Activated CD4-positive, alpha-beta T cell treated with anti-CD3 and anti-CD28 coated beads, Interleukin-2, Interleukin-6, amounts not matched to agents 100 ng/mL and 50 ng/mL, durations not matched to agents 16 hours and 8 hours (primary cell): ENCODE measurements at regions not wholly inside any gene's neighbourhood (a gene's known extent, or its start where the extent isn't known, plus 50 kb on each side); places are given as distances from the start of the nearest gene placed in this dataset.

ENCODE experiments used
- DNase-seq: peaks from one replicate; pipeline ENCODE4 v3.0.0-alpha.2; 2020

DNA sequence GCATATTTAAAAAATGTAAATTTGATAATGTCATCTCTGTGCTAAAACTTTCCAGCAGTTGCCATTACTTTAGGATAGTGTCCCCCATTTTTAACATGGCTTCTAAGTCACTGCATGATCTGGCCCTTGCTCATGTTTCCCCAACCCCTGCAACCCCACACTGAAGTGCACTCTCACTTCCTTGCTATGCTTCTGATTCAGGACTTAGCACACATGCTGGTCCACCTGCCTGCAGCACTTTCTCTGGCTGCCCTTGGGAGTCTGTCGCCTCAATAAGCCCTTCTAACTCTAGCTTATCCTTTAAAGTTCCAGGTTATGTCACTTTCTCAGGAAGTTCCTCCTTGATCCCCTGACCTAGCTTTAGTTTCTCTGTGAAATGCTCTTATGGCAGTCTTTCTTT lies 241.0 kb downstream of the POSTN start:
- no peak for DNase-seq

DNA sequence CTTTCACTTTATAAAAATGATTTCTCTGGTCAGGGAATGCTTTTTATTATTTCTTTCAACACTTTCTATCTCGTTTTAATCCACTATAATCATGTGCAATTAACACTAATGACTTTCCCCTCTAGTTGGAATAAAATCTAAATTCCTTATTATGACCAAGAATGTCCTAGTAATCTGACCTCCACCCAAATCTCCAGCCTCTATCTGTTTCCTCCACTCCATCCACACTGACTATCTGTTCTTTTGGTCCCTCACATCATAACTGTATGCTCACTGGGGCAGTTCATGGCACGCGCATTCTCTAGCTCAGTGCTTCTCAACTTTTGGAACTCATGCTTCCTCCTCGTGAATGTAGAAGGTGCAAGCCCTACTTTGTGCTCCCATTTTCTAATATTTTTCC lies 244.7 kb downstream of the POSTN start:
- no peak for DNase-seq

DNA sequence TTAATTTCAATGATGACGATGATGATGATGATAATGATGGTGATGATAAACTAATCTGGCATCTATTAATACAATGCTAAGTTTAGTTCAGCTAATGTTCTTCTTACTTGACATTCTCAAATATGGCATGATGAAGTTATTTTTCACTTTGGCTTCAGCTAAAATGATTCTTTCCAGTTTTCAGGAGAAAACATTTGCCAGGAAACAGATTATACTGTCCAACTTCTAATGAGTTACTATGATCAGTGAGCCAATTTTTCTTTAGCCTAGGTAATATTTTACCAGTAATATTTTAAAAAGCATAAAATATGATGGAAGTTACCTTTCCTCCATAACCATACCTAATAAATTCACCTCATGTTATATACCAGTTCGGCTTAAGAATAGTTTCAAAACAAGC lies 245.7 kb upstream of the CSNK1A1L start:
- DNase-seq = no peak

DNA sequence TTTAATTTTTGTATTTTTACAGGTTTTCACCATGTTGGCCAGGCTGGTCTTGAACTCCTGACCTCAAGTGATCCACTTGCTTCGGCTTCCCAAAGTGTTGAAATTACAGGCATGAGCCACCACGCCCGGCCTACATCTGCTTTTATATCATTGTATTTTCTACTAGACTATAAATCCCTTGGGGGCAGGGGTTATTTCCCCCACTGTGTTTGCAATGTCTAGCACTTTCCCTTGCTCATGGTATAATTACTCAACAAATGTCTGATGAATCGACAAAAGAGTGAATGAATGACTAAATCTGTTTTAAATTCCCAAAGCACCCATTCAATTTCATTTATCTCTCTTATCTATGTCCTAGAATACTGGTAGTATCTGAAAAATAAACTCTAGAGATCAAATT lies 244.5 kb upstream of the CSNK1A1L start:
- DNase-seq = no peak

DNA sequence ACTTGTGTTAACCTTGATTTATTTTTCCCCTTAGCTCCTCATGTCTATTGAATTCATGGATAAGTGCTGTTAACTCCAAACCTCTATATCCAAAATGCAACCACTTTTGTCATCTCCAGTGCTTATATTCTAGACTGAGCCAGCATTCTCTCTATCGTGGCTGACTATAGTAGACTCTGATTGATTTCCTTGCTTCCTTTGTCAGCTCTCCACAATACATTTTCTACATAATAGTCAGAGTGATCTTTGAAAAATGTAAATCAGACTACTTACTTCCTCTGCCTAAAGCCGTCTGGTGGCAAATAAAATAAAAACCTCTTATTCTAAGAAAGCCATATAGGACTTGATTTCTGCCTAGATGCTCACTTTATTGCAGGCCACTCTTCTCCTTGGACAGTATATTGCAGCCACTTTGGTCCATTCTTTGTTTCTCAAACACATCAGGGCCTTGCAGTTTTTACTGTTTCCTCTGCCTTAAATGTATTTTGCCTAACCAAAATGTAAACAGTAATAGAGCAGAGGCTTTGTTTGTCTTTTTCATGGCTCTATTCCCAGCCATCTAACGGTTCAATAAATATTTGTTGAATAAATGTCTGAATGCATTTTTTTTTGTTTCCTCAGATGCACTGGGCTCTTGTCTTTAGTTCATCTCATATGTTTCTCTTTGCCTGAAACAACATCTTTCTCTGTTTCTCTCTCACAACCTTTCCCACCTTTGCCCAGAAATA lies 243.6 kb upstream of the CSNK1A1L start:
- no peak for DNase-seq

DNA sequence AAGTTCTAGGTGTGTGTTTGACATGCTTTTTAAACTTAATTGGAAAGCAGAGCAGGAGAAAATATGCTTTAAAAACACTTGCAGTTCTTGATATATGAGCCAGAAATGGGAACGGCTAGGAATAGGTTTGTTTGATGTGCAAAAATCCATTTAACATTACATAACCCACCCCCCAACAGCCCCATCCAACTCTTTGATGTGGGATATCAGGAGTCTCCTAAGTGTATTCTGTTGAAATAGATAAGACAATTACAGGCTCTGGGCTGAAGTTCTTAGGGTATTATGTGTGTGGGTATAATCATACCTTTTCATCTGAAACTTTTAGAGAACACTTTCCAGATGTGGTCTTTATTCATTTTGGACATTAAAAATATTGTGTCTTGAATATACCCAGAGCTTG lies 240.4 kb upstream of the CSNK1A1L start:
- no peak for DNase-seq

DNA sequence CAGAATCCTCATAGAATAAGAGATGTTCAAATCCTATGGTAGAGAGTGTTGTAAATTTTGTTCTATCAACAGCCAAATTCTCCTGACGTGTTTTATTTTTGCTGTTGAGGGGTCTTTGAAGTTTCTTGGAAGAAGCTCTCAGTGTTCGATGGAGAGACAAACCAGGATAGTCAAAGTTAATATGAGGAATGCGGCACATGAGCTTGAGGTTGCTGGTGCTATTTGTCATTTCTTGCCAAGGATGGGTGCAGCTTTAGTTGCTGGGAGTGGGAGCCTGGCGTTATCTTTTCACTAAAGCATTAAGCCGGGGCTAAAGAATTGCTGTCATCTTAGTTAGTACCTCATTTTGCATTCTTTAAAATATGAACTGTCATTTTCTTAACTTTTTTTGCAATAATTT lies 239.9 kb upstream of the CSNK1A1L start:
- DNase-seq = no peak

DNA sequence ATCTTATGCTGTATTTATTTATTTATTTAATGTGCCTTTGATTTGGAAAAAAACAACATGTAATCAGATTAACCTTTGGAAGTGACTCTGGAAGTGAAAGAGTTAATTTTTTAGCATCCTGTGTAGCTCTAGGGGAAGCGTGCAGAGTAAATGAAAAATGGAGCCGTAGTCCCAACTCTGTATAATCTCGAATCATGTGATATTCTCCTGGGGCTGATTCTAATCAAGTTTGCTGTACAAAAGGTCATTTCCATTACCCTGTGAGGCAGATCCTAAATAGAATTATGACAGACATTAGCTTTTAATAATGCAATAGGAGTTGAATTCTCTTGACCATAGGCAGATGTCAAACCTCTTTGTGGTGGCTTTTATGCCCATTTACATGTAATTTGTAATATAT lies 238.6 kb upstream of the CSNK1A1L start:
- no peak for DNase-seq

DNA sequence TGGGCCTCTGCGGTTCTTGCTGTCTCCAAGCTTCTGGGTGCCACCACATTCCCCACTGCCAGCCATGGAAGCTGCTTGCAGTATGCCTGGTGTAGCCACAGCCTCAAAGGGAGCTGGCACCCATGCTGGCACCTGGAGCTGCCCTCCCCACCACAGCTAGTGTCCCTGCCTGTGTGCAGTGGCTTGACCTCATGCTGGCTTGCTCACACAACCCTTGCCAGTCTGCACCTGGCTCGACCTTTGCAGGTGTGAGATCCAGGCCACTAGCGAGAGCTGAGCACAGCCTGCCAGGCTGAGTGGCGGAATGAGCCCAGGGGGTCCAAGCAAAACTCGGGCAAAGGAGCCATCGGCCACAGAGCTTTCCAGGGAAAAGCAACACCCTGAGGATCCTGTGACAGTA lies 236.7 kb upstream of the CSNK1A1L start:
- DNase-seq = no peak

DNA sequence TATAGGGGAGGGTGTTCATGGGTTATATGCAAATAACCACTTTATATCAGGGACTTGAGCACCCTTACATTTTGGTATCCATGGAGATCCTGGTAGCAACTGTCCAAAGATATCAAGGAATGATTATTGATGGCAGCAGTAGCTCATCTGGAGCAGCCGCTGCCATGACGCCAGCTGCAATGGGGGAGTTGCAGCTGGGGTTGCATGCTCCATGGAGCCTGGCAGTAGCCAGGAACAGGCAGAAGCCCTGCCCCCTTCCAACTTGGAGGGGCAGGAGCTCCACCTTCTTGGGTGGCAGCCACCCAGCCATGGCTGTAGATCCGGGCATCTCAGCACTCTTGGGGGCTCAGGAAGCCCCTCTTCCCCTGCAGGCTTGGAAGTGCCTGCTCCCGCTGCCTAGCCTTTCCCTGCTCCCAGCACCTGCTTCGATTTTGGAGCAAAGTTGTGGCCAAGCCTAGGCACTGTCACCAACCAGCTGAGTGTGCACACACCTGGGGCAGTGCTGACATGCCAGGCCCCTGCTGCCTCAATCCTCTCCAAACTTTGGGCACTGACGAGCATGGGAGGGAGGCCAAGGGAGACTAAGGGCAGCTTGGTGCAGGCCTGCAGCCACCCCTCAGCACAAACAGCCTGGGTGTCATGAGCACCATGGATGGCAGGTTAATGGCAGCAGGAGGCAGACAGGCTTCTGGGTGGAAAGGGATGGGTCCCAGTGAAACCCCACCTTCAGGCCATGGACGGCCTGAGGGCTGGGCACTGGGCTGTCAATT lies 235.6 kb upstream of the CSNK1A1L start:
- DNase-seq = no peak

DNA sequence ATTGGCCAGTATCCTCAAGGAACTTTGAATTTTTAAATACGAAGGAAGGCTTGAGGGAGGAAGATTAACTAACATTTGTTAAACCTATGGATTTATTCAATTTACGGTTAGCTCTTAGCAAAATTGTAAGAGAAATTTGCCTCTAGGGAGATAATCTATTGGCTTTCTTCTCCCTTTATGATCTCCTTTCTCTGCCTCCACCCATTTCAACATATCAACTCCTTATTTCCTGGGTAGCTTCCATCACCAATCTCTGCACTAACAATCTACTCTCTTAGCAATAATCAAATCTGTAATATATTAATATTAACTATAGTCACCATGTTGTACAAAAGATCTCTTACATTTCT lies 233.9 kb upstream of the CSNK1A1L start:
- no peak for DNase-seq

DNA sequence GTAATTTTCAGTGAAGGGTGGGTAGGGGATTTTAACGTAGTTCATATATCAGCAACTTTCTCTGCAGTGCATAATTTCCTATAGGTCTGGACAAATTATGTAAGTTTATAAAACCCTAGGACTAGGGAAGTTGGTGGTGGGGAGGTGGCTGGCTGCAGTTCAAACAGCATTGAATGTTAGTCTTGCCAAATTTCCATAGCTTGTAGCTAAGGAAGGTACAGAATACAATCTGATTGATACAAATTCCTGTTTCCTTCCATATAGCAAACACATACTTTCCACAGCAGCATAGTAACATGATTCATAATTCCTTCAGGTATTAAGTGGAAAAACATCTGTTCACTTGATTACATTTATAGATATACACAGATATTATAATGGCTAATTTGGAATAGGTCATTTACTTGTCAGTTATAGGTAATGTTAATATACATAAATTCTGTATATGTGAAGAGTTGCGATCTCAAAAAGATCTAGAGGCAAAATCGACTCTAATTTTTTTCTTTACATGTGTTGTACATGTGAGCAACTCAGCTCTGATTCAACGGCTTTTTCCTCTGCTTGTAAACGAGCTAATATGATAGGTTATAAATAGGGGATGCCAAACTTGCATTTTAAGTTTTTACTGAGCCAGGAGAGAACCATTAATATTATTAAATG lies 233.4 kb upstream of the CSNK1A1L start:
- no peak for DNase-seq

DNA sequence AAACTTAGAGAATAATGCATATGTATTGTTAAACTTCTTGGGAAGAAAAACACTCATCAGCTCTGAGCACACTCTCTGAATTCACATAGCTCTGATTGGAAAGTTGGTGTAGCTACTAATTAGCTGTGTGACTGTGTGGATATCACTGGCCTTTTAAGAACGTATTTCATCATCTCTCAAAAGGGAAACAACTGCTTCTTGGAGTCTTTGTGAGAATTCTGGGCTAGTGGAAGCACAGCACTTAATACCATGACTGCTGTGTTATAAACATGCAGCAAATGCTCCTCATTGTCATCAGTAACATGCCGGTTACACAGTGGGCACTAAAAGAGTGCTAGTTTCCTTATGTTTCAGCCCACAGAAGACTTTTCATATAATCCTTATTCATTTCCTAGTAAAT lies 220.9 kb upstream of the CSNK1A1L start:
- no peak for DNase-seq

DNA sequence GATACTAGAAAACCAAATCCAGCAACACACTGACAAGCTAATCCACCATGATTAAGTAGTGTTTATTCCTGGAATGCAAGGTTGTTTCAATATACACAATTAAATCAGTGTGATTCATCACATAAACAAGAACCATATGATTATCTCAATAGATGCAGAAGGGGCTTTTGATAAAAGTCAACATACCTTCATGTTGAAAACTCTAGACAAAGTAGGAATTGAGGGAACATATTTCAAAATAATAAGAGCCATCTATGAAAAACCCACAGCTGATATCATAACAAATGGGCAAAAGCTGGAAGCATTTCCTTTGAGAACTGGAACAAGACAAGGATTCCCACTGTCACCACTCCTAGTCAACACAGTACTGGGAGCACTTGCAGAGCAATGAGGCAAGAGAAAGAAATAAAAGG lies 213.6 kb upstream of the CSNK1A1L start:
- no peak for DNase-seq

DNA sequence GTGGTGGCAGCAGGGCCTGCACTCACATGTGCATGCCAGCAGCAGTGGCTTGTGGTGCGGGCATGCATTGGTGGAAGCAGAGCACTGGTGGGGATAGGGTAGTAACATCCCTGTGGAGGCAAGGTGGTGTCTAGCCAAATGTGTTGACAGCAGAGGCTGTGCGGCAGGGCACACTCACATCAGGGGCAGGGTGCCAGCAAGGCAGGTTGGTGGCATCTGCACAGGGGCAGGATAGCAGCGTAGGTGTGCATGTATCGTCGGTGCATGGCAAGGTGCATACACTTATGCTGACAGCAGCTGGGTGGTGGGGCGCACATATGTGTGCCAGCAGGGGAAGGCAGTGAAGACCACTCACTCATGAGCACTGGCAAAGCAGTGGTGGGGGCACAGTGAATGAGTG lies 211.5 kb upstream of the CSNK1A1L start:
- no peak for DNase-seq

DNA sequence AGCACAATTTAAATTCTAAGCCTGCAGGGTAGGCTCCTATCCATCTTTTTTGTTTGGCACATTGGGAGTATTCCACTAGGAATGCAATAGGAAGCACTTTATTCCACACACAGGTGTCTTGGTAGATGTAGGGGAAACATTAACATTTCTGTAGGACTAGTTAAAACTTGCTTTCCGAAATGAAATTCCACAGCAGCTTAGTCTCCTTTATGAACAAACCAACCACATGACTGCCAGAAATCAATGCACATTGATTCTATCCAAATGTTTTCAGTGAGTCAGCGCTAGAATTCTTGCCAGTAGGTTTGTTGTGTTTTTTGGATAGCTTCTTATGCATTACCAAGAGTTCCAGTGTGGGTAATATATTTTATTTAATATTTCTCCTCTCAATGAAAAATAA lies 207.9 kb upstream of the CSNK1A1L start:
- no peak for DNase-seq

DNA sequence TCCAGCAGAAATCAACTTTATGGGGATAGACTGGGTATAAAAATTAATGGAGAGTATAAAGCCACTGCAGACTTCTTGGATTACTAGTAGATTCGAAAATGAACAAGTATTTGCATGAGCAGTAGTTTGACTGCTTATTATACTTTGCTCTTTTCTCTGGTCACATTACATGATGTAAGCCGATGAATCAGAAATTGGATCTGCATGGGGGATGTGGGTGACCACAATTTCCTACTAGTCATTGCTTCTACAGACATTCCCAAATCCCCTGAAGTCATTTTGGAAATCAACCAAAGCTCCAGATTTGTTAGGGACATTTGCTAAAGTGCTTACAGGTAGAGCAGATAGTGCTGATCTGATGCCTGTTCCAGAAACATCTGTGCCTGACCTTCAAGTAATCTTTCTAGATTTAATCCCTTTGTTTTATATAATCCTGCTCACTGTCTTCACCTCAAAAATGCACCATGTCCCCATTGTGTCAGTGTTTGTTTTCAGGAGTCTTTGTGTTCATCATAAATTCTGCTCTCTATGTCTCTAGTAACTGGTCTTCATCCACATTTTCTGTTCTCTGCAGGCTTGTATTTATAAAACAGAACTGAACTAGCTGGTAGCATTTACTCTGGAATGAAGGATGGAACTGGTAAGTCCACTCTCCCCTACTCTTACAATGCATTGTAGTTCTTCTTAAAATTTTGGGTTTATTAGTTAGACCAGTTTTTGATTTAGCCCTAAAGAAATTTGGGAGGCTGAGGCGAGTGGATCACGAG lies 201.5 kb upstream of the CSNK1A1L start:
- no peak for DNase-seq

DNA sequence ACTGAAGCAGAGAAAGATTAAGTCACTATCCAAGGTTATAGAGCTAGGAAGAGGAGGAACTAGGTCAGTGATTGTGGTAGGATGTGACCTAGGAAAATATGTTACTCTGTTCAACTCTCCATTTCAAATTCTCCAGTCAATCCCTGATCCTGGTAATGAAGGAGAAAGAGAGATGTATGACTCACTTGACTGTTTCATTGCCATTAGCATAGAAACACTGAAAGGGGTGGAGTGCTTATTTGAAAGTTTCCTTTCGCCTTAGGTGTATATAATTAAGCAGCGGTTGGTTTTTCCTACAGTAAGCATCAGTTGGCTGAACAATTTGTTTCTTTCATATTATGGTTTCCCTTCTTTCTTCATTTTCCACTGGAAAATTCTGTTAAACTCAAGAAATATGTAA lies 198.1 kb upstream of the CSNK1A1L start:
- no peak for DNase-seq

DNA sequence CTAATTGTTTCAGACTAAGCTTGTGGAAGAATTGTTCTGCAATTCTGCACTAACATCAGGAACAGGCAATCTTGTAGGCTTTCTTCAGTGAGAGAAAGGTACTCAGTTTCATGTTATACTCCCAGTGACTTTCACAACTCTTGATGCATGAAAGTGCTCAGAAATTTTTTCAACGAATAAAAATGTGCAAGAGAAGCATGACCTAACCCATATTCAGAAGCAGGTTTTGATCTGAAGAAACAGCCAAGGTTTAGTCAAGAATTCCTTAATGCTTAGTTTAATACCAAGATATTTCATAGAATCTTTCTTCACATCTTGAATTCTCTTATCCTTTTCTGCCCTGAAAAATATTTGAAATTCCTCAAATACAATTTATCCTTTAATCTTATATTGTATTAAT lies 197.2 kb upstream of the CSNK1A1L start:
- DNase-seq = no peak

DNA sequence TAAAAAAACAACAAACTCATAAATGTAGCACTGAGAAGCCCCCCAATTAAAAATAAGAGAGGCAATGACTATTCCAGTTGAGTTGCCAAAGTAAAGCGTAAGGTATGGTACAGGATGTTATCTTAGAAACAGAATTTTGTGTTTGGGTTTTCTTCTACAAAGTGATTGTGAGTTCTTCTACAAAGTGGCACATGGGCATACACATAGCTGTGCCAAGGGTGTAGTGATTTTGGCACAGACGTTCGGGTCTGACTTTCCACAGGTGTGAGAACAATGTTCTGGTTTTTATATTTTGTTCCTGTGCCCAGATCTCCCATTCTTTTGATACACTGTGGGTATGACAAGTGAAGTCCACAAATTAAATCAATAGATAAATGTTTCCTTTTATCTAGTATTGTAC lies 190.1 kb upstream of the CSNK1A1L start:
- no peak for DNase-seq

DNA sequence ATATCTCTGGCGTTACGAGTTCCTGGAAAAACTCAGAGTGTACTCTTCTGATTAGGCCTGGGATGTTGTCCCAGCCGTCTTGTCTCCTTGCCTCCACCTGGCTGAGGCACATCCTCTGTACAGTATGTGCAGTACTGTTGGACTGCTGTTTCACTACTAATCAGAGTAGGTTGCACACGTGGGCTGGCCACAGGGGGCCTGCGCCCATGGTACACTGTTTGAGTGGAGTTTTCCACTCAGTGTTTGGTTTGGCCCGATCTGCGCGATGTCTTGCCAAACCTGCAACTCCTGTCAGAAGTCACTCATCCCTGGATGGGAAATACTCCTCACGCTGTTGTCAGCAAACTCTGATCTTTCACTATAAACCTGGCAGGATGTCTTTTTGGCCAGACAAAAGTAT lies 189.6 kb upstream of the CSNK1A1L start:
- DNase-seq = no peak

DNA sequence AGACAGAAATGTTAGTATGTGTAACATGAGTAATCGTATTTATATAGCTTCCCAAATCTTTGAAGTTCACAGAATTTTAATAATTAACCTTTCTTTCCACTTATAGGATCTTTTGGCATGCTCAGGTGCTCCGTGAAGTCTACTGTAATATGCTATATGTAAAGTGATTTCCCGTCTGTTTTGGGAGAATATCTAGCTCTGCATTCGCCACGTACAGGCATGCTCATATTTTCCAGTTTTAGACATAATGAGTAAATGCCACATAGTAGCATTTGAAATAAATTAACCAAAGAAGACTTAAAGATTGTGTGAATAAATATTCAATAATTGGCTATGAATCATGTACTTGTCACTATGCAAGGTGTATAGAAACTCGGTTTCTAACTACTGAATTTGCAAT lies 189.0 kb upstream of the CSNK1A1L start:
- no peak for DNase-seq

DNA sequence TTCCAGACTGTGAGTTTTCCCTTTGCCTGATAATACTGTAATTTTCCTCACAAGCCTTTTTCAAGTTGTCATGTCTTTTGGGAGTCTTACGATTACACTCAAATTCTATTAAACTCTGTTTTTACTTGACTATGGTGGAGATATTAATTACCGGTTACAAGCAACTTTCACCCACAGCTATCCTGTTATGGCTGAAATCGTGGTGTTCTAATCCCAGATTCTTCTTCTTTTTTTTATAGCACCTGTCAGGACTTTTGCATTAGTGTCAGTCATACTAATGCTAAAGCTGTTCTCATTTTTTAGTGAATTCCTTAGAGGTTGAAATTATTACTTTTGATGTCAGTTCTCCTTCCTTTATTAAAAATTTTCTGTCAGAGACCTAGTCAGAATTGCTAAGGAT lies 187.8 kb upstream of the CSNK1A1L start:
- no peak for DNase-seq
